HG03460 (cell line): ENCODE measurements at regions not wholly inside any gene's neighbourhood (a gene's known extent, or its start where the extent isn't known, plus 50 kb on each side); places are given as distances from the start of the nearest gene placed in this dataset.

ENCODE experiments used
- ATAC-seq: cut with Tn5 transposase; IDR thresholded peaks from one replicate; pipeline ENCODE4 v1.9.1; 2021; ENCODE audit not compliant: unreplicated experiment

- no peak for ATAC-seq
These were observed 726.5 kb upstream of the RIOK2 start for GRCh38 chr5:97909541-97909940.

- no peak for ATAC-seq
These were observed 731.4 kb upstream of the RIOK2 start for GRCh38 chr5:97914483-97914882.

- ATAC-seq, result no peak
These were observed 732.1 kb upstream of the RIOK2 start for GRCh38 chr5:97915106-97915505.

- no peak for ATAC-seq
These were observed 735.0 kb upstream of the RIOK2 start for GRCh38 chr5:97918057-97918456.

- ATAC-seq, result no peak
These were observed 735.6 kb upstream of the RIOK2 start for GRCh38 chr5:97918620-97919019.

- no peak for ATAC-seq
These were observed 736.7 kb upstream of the RIOK2 start for GRCh38 chr5:97919719-97920118.

- no peak for ATAC-seq
These were observed 739.7 kb upstream of the RIOK2 start for GRCh38 chr5:97922776-97923175.

- peak; percentile 50 for ATAC-seq
These were observed 740.4 kb upstream of the RIOK2 start for GRCh38 chr5:97923496-97923895.

- ATAC-seq, result peak; percentile 77
These were observed 741.0 kb upstream of the RIOK2 start for GRCh38 chr5:97923997-97924396.

- no peak for ATAC-seq
These were observed 746.3 kb upstream of the RIOK2 start for GRCh38 chr5:97929383-97929782.

GRCh38 chr5:97931829-97932228, 748.8 kb upstream of the RIOK2 start:
- ATAC-seq, result no peak

GRCh38 chr5:97936231-97936630, 753.2 kb upstream of the RIOK2 start:
- no peak for ATAC-seq

GRCh38 chr5:97937846-97938245, 754.8 kb upstream of the RIOK2 start:
- ATAC-seq, result no peak

GRCh38 chr5:97943036-97943435, 760.0 kb upstream of the RIOK2 start:
- ATAC-seq, result no peak

GRCh38 chr5:97951139-97951538, 768.1 kb upstream of the RIOK2 start:
- ATAC-seq, result no peak

- no peak for ATAC-seq
These were observed 772.4 kb upstream of the RIOK2 start for GRCh38 chr5:97955450-97955849.

- ATAC-seq, result no peak
These were observed 784.2 kb upstream of the RIOK2 start for GRCh38 chr5:97967292-97967691.

- no peak for ATAC-seq
These were observed 785.3 kb upstream of the RIOK2 start for GRCh38 chr5:97968346-97968745.

GRCh38 chr5:97979740-97980139, 793.7 kb upstream of the RGMB start:
- no peak for ATAC-seq

- no peak for ATAC-seq
These were observed 793.2 kb upstream of the RGMB start for GRCh38 chr5:97980291-97980690.

GRCh38 chr5:97986069-97986468, 787.4 kb upstream of the RGMB start:
- no peak for ATAC-seq

GRCh38 chr5:97991236-97991635, 782.2 kb upstream of the RGMB start:
- no peak for ATAC-seq

- ATAC-seq, result no peak
These were observed 774.5 kb upstream of the RGMB start for GRCh38 chr5:97998941-97999340.

- no peak for ATAC-seq
These were observed 769.0 kb upstream of the RGMB start for GRCh38 chr5:98004463-98004862.
